Gastroesophageal sphincter (tissue), 4 donors: ENCODE measurements at regions not wholly inside any gene's neighbourhood (a gene's known extent, or its start where the extent isn't known, plus 50 kb on each side); places are given as distances from the start of the nearest gene placed in this dataset.

ENCODE experiments used
- ATAC-seq: fragments of 150-250 bp; one replicate; pipeline ENCODE4 v1.9.1; 2016; ENCODE audit warnings: mild to moderate bottlenecking, moderate library complexity
- H3K27ac ChIP-seq, 4 donors: fragments of 200-600 bp; sonication (generic) in 3 of 4; 1 replicate in 3 of 4; 2 replicates in 1 of 4; pipeline ENCODE4 v1.5.1; 2016 to 2019
- H3K27me3 ChIP-seq: fragments of 200-600 bp; sonication (generic); one replicate; pipeline ENCODE4 v1.5.1; 2019
- H3K36me3 ChIP-seq, 2 donors: fragments of 200-600 bp; sonication (generic); one replicate each; pipeline ENCODE4 v1.5.1; 2019; ENCODE audit warnings: control low read depth in 1 of 2
- H3K4me1 ChIP-seq, 3 donors: fragments of 200-600 bp; sonication (generic); 1 replicate in 2 of 3; 2 replicates in 1 of 3; pipeline ENCODE4 v1.5.1; 2016 to 2019; ENCODE audit warnings: control low read depth in 2 of 3
- H3K4me3 ChIP-seq, 2 donors: fragments of 200-600 bp; sonication (generic); one replicate each; pipeline ENCODE4 v1.5.1; 2019; ENCODE audit warnings: mild to moderate bottlenecking in 1 of 2, moderate library complexity in 1 of 2
- H3K9me3 ChIP-seq, 3 donors: fragments of 200-600 bp; sonication (generic); one replicate each; pipeline ENCODE4 v1.5.1; 2017 to 2019; ENCODE audit warnings: control low read depth in 2 of 3
- EP300 ChIP-seq: sonication (generic); formaldehyde crosslinking; IDR thresholded peaks from one replicate; pipeline ENCODE4 v1.6.1; 2017; ENCODE audit warnings: antibody characterized with exemption, mild to moderate bottlenecking
- POLR2A ChIP-seq, 2 donors: fragments of 450-650 bp; IDR thresholded peaks; one replicate each; pipeline ENCODE4 v1.6.1; 2017; ENCODE audit warnings: antibody characterized with exemption in 2 of 2, mild to moderate bottlenecking in 2 of 2, moderate library complexity in 1 of 2
- POLR2AphosphoS5 ChIP-seq: sonication (generic); formaldehyde crosslinking; IDR thresholded peaks from one replicate; pipeline ENCODE4 v1.6.1; 2017; ENCODE audit warnings: antibody characterized with exemption
- WGBS, 2 donors: methylation state at CpG; one replicate each; pipeline ENCODE4 v1.1.5; 2018; ENCODE audit warnings: low coverage in 1 of 2; 5-methylcytosine and 5-hydroxymethylcytosine counted together
- TF ChIP-seq, protein P1 (sequence below), 4 experiments: fragments of 200-600 bp in 2 of 4; fragments of 450-650 bp in 2 of 4; sonication (generic) in 1 of 4; IDR thresholded peaks; one replicate each; pipeline ENCODE4 v1.5.1; 2017 to 2019; ENCODE audit warnings: antibody characterized with exemption in 4 of 4, mild to moderate bottlenecking in 2 of 4, moderate library complexity in 2 of 4

- no peaks in the 10 kb centered on the region for H3K27me3 ChIP-seq
- WGBS, 2 donors: 68 to 74% methylated on average over 2 of the region's 2 CpGs
- no peak for ATAC-seq
Measured at GRCh38 chr4:31059753-31060522, 339.8 kb downstream of the PCDH7 start.

DNA sequence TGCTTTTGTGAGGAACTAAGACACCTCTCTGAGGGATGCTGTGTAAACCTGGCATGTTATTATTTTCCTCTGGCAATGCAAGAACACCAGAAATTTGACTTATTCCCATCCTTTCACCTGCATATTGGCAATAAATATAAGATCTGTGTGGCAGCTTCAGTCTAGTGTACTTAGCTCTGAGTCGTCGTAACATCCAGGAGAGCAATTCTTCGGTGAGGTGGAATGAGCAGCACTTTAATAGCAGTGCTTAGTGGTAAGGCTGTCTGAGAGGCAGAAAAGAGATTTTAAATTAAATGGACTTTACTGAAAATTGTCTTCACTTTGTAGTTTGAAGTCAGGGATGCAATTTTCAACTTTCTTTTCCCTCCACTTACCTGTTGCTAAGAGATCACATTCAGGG lies 344.9 kb downstream of the PCDH7 start:
- ATAC-seq: no peak
- Histone ChIP-seq H3K4me1 (peaks cover 0 to 12% (median 0%) of the 10 kb centered on the region in 3 donors), H3K36me3 (no peaks in the 10 kb centered on the region), H3K9me3 (no peaks in the 10 kb centered on the region), H3K4me3 (no peak overlapping the region), H3K27ac (no peak overlapping the region), H3K27me3 (no peaks in the 10 kb centered on the region)
- WGBS, 2 donors: 90 to 100% methylated on average over 2 to 3 of the region's 3 CpGs
- TF ChIP-seq EP300 (no peak), POLR2AphosphoS5 (no peak), POLR2A (IDR thresholded peaks at IDR 0.05) (no peak)
- TF ChIP-seq, protein P1, sequence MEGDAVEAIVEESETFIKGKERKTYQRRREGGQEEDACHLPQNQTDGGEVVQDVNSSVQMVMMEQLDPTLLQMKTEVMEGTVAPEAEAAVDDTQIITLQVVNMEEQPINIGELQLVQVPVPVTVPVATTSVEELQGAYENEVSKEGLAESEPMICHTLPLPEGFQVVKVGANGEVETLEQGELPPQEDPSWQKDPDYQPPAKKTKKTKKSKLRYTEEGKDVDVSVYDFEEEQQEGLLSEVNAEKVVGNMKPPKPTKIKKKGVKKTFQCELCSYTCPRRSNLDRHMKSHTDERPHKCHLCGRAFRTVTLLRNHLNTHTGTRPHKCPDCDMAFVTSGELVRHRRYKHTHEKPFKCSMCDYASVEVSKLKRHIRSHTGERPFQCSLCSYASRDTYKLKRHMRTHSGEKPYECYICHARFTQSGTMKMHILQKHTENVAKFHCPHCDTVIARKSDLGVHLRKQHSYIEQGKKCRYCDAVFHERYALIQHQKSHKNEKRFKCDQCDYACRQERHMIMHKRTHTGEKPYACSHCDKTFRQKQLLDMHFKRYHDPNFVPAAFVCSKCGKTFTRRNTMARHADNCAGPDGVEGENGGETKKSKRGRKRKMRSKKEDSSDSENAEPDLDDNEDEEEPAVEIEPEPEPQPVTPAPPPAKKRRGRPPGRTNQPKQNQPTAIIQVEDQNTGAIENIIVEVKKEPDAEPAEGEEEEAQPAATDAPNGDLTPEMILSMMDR (IDR thresholded peaks at IDR 0.05): no peak

More at GRCh38 chr4:31059753-31060522, 339.8 kb downstream of the PCDH7 start:
- Histone ChIP-seq H3K4me1 (no peaks in the 10 kb centered on the region), H3K9me3 (no peaks in the 10 kb centered on the region), H3K36me3 (no peaks in the 10 kb centered on the region), H3K4me3 (no peak overlapping the region), H3K27ac (no peak overlapping the region)
- TF ChIP-seq, protein P1 (IDR thresholded peaks at IDR 0.05): no peak
- TF ChIP-seq EP300: no peak
- no peak for TF ChIP-seq POLR2AphosphoS5
- TF ChIP-seq POLR2A (IDR thresholded peaks at IDR 0.05): no peak

- 66 to 70% methylated on average over 11 of the region's 11 CpGs for WGBS, 2 donors
- Histone ChIP-seq H3K4me1 (peaks cover 0 to 12% (median 0%) of the 10 kb centered on the region in 3 donors), H3K4me3 (no peak overlapping the region), H3K27ac (peak overlapping the region in 1 of 4 donors; percentile 32), H3K9me3 (no peaks in the 10 kb centered on the region), H3K36me3 (no peaks in the 10 kb centered on the region), H3K27me3 (no peaks in the 10 kb centered on the region)
- ATAC-seq: no peak
- TF ChIP-seq, protein P1 (IDR thresholded peaks at IDR 0.05): no peak
- TF ChIP-seq EP300: no peak
- no peak for TF ChIP-seq POLR2AphosphoS5
- TF ChIP-seq POLR2A (IDR thresholded peaks at IDR 0.05): no peak
Measured at GRCh38 chr4:31068257-31069075, 348.3 kb downstream of the PCDH7 start.

- no peaks in the 10 kb centered on the region for H3K36me3 ChIP-seq
- H3K27me3 ChIP-seq: no peaks in the 10 kb centered on the region
- H3K4me3 ChIP-seq: no peak overlapping the region
- peaks cover 0 to 12% (median 0%) of the 10 kb centered on the region in 3 donors for H3K4me1 ChIP-seq
- peak overlapping the region in 1 of 4 donors; percentile 32 for H3K27ac ChIP-seq
- 62 to 67% methylated on average over 1 of the region's 1 CpG for WGBS, 2 donors
- ATAC-seq: no peak
- no peaks in the 10 kb centered on the region for H3K9me3 ChIP-seq
- no peak for TF ChIP-seq POLR2AphosphoS5
- no peak for TF ChIP-seq EP300
- no peak for TF ChIP-seq POLR2A (IDR thresholded peaks at IDR 0.05)
- TF ChIP-seq, protein P1 (IDR thresholded peaks at IDR 0.05): no peak
Measured at GRCh38 chr4:31069151-31069550, 349.0 kb downstream of the PCDH7 start.
